Stimulated activated CD4-positive, alpha-beta T cell treated with anti-CD3 and anti-CD28 coated beads, Interleukin-4, amount 100 ng/mL, for 1 hour (primary cell): ENCODE measurements at regions not wholly inside any gene's neighbourhood (a gene's known extent, or its start where the extent isn't known, plus 50 kb on each side); places are given as distances from the start of the nearest gene placed in this dataset.

Source experiments
- DNase-seq: peaks from one replicate; pipeline ENCODE4 v3.0.0-alpha.2; 2020

GRCh38 chr7:45235905-45236304 is 78.3 kb downstream of the RAMP3 start:
- DNase-seq, result no peak

GRCh38 chr7:45236666-45237065 is 79.1 kb downstream of the RAMP3 start:
- DNase-seq, result no peak

GRCh38 chr7:45237788-45238461 is 80.3 kb downstream of the RAMP3 start:
- no peak for DNase-seq

GRCh38 chr7:45238806-45239205 is 81.2 kb downstream of the RAMP3 start:
- DNase-seq, result no peak

- DNase-seq, result no peak
Observed at GRCh38 chr7:45239486-45239885, 81.9 kb downstream of the RAMP3 start.

- no peak for DNase-seq
Observed at GRCh38 chr7:45240273-45240771, 82.7 kb downstream of the RAMP3 start.

GRCh38 chr7:45240926-45241325 is 83.3 kb downstream of the RAMP3 start:
- DNase-seq, result no peak

GRCh38 chr7:45241339-45242109 is 83.9 kb downstream of the RAMP3 start:
- no peak for DNase-seq

- DNase-seq, result no peak
Observed at GRCh38 chr7:45242261-45242660, 84.7 kb downstream of the RAMP3 start.

- DNase-seq, result no peak
Observed at GRCh38 chr7:45242698-45243097, 85.1 kb downstream of the RAMP3 start.

- DNase-seq, result no peak
Observed at GRCh38 chr7:45244981-45245380, 87.4 kb downstream of the RAMP3 start.

GRCh38 chr7:45246339-45246738 is 88.7 kb downstream of the RAMP3 start:
- DNase-seq, result no peak

- no peak for DNase-seq
Observed at GRCh38 chr7:45252248-45252647, 94.7 kb downstream of the RAMP3 start.

GRCh38 chr7:45252857-45253256 is 95.3 kb downstream of the RAMP3 start:
- DNase-seq, result no peak

GRCh38 chr7:45253368-45253767 is 95.8 kb downstream of the RAMP3 start:
- no peak for DNase-seq

- DNase-seq, result no peak
Observed at GRCh38 chr7:45255187-45255586, 97.6 kb downstream of the RAMP3 start.

- DNase-seq, result no peak
Observed at GRCh38 chr7:45256309-45256708, 98.7 kb downstream of the RAMP3 start.

GRCh38 chr7:45256775-45257174 is 99.2 kb downstream of the RAMP3 start:
- no peak for DNase-seq

GRCh38 chr7:45257284-45257683 is 99.7 kb downstream of the RAMP3 start:
- no peak for DNase-seq

- DNase-seq, result no peak
Observed at GRCh38 chr7:45258533-45259226, 101.1 kb downstream of the RAMP3 start.

- no peak for DNase-seq
Observed at GRCh38 chr7:45259227-45259596, 101.6 kb downstream of the RAMP3 start.

GRCh38 chr7:45259966-45260646 is 102.5 kb downstream of the RAMP3 start:
- DNase-seq, result peak; percentile 77

GRCh38 chr7:45267262-45267661 is 109.7 kb downstream of the RAMP3 start:
- DNase-seq, result no peak
